Esophagus squamous epithelium (tissue), 4 donors: ENCODE measurements at regions not wholly inside any gene's neighbourhood (a gene's known extent, or its start where the extent isn't known, plus 50 kb on each side); places are given as distances from the start of the nearest gene placed in this dataset.

ENCODE experiments used
- CTCF ChIP-seq, 6 experiments: fragments of 450-650 bp in 4 of 6; fragments of 200-600 bp in 2 of 6; sonication (generic) in 2 of 6; IDR thresholded peaks; one replicate each; pipeline ENCODE4 v1.5.1; 2016 to 2019; ENCODE audit warnings: antibody characterized with exemption in 6 of 6, mild to moderate bottlenecking in 4 of 6, moderate library complexity in 4 of 6
- POLR2A ChIP-seq, 4 donors: fragments of 450-650 bp; IDR thresholded peaks; one replicate each; pipeline ENCODE4 v1.6.1; 2017; ENCODE audit warnings: antibody characterized with exemption in 4 of 4, mild to moderate bottlenecking in 4 of 4, moderate library complexity in 3 of 4

- TF ChIP-seq CTCF (IDR thresholded peaks at IDR 0.05): no peak
- TF ChIP-seq POLR2A (IDR thresholded peaks at IDR 0.05): no peak
These were observed 183.5 kb upstream of the IRX1 start for GRCh38 chr5:3412146-3412545.
